ENCODE measurements at regions not wholly inside any gene's neighbourhood (a gene's known extent, or its start where the extent isn't known, plus 50 kb on each side); places are given as distances from the start of the nearest gene placed in this dataset.

DNA sequence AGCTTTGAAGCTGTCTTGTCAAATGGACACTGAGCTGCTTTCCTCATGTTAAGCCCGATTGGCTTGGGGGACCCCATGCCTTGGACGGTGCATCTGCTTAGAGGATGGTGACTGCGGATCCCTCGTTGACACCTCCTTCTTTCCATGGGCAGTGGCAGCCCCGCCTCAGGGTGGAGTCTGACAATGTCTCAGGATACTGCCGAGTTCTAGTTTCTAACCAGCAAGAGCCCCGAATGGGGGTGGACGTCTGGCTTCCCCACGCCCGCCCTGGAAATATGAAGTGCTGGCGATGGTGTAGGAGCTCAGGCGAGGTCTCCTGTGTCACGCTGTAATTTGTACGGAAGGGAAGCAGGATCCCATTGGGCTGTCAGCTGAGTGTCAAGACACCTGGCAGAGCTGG is 106.2 kb upstream of the CTBP2 start:
- no peak overlapping the region for H3K9ac ChIP-seq (ENCODE audit: low read length)
- H2AFZ ChIP-seq (ENCODE audit: insufficient read depth, low read depth, low read length, poor library complexity, severe bottlenecking) = no peak overlapping the region

GRCh38 chr10:125265579-125265955 is 105.2 kb upstream of the CTBP2 start:
- H3K9ac ChIP-seq (ENCODE audit: low read length) = no peak overlapping the region
- no peaks in the 10 kb centered on the region for H3K4me1 Mint-ChIP-seq
- WGBS (ENCODE audit: insufficient coverage) = 92% methylated on average over 5 of the region's 6 CpGs
- POLR2A ChIA-PET = no interaction called here
- H3K4me1 ChIP-seq (ENCODE audit: control insufficient read depth in 2 of 2, insufficient read depth in 2 of 2, low read length in 2 of 2) = no peaks in the 10 kb centered on the region
- peaks cover 4% of the 10 kb centered on the region for H3K9me3 Mint-ChIP-seq (ENCODE audit: insufficient read depth)
- H4K20me1 ChIP-seq (ENCODE audit: control insufficient read depth, insufficient read depth, low read length, poor library complexity, severe bottlenecking) = no peaks in the 10 kb centered on the region
- DNase-seq = no peak
- no peak for ATAC-seq (ENCODE audit: low read depth)
- H3K27me3 Mint-ChIP-seq = peaks cover 3% of the 10 kb centered on the region
- TF ChIP-seq EZH2 (IDR thresholded peaks at IDR 0.05; ENCODE audit: borderline replicate concordance, insufficient read depth, low read depth, low read length, poor library complexity, severe bottlenecking) (no peak), CTCF (IDR thresholded peaks at IDR 0.05) (no peak)
- H3K27me3 ChIP-seq (replicated peaks in 1 of 4; ENCODE audit: control extremely low read depth in 1 of 4, control insufficient read depth in 3 of 4, insufficient read depth in 4 of 4, low read length in 3 of 4) = no peaks in the 10 kb centered on the region
- no peak overlapping the region for H3K4me3 Mint-ChIP-seq
- no peak overlapping the region for H3K4me3 ChIP-seq (ENCODE audit: control extremely low read depth in 1 of 5, extremely low read depth in 1 of 5, insufficient read depth in 1 of 5, low read depth in 2 of 5, low read length in 4 of 5)
- no peaks in the 10 kb centered on the region for H3K79me2 ChIP-seq (ENCODE audit: control insufficient read depth, insufficient read depth, low read length)
- H3K4me2 ChIP-seq (replicated peaks; ENCODE audit: low read depth, low read length, poor library complexity, severe bottlenecking) = no peak overlapping the region
- H2AFZ ChIP-seq (ENCODE audit: insufficient read depth, low read depth, low read length, poor library complexity, severe bottlenecking) = no peak overlapping the region
- peaks cover 0 to 16% (median 0%) of the 10 kb centered on the region in 3 donors for H3K9me3 ChIP-seq (ENCODE audit: control extremely low read depth in 1 of 3, control insufficient read depth in 2 of 3, insufficient read depth in 1 of 3, low read length in 2 of 3)
- no peak overlapping the region for H3K27ac ChIP-seq (ENCODE audit: low read length in 2 of 2)
- CTCF ChIA-PET = no interaction called here
- H3K27ac Mint-ChIP-seq = no peak overlapping the region
- H3K36me3 ChIP-seq (replicated peaks in 1 of 2; ENCODE audit: control extremely low read depth in 1 of 2, control insufficient read depth in 1 of 2, extremely low read depth in 1 of 2, insufficient read depth in 2 of 2, low read length in 1 of 2) = no peaks in the 10 kb centered on the region
- intact Hi-C loops (cut with micrococcal nuclease) = no loop called here

More for the DNA sequence above, 106.2 kb upstream of the CTBP2 start:
- no peaks in the 10 kb centered on the region for H3K27me3 ChIP-seq (replicated peaks in 1 of 4; ENCODE audit: control extremely low read depth in 1 of 4, control insufficient read depth in 3 of 4, insufficient read depth in 4 of 4, low read length in 3 of 4)
- H3K27ac ChIP-seq (ENCODE audit: low read length in 2 of 2) = no peak overlapping the region
- no peak overlapping the region for H3K4me3 ChIP-seq (ENCODE audit: control extremely low read depth in 1 of 5, extremely low read depth in 1 of 5, insufficient read depth in 1 of 5, low read depth in 2 of 5, low read length in 4 of 5)
- ATAC-seq (ENCODE audit: low read depth) = no peak
- no peaks in the 10 kb centered on the region for H3K4me1 Mint-ChIP-seq
- ChIA-PET CTCF (no interaction called here), POLR2A (no interaction called here)
- no peak overlapping the region for H3K4me3 Mint-ChIP-seq
- no peak overlapping the region for H3K27ac Mint-ChIP-seq
- H3K9me3 ChIP-seq (ENCODE audit: control extremely low read depth in 1 of 3, control insufficient read depth in 2 of 3, insufficient read depth in 1 of 3, low read length in 2 of 3) = peaks cover 0 to 10% (median 0%) of the 10 kb centered on the region in 3 donors
- no peaks in the 10 kb centered on the region for H3K79me2 ChIP-seq (ENCODE audit: control insufficient read depth, insufficient read depth, low read length)
- 95% methylated on average over 13 of the region's 14 CpGs for WGBS (ENCODE audit: insufficient coverage)
- intact Hi-C loops (cut with micrococcal nuclease) = no loop called here
- H3K9me3 Mint-ChIP-seq (ENCODE audit: insufficient read depth) = no peaks in the 10 kb centered on the region
- H3K4me1 ChIP-seq (ENCODE audit: control insufficient read depth in 2 of 2, insufficient read depth in 2 of 2, low read length in 2 of 2) = no peaks in the 10 kb centered on the region
- no peaks in the 10 kb centered on the region for H4K20me1 ChIP-seq (ENCODE audit: control insufficient read depth, insufficient read depth, low read length, poor library complexity, severe bottlenecking)
- no peak for DNase-seq
- TF ChIP-seq CTCF (IDR thresholded peaks at IDR 0.05) (no peak), EZH2 (IDR thresholded peaks at IDR 0.05; ENCODE audit: borderline replicate concordance, insufficient read depth, low read depth, low read length, poor library complexity, severe bottlenecking) (no peak)
- H3K4me2 ChIP-seq (replicated peaks; ENCODE audit: low read depth, low read length, poor library complexity, severe bottlenecking) = no peak overlapping the region
- no peaks in the 10 kb centered on the region for H3K36me3 ChIP-seq (replicated peaks in 1 of 2; ENCODE audit: control extremely low read depth in 1 of 2, control insufficient read depth in 1 of 2, extremely low read depth in 1 of 2, insufficient read depth in 2 of 2, low read length in 1 of 2)
- H3K27me3 Mint-ChIP-seq = peaks cover 6% of the 10 kb centered on the region

Data from B cell (primary cell).